Esophagus squamous epithelium (tissue), 5 donors: ENCODE measurements at regions not wholly inside any gene's neighbourhood (a gene's known extent, or its start where the extent isn't known, plus 50 kb on each side); places are given as distances from the start of the nearest gene placed in this dataset.

ENCODE experiments used
- DNase-seq: peaks from one replicate; lab custom pipeline; 2025; lab: John Stamatoyannopoulos, UW
- H3K27ac ChIP-seq, 4 donors: fragments of 200-600 bp; sonication (generic); one replicate each; pipeline ENCODE4 v1.5.1; 2016 to 2019; ENCODE audit warnings: mild to moderate bottlenecking in 1 of 4
- H3K27me3 ChIP-seq, 4 donors: fragments of 200-600 bp; sonication (generic); 1 replicate in 3 of 4; 2 replicates in 1 of 4; pipeline versions ENCODE4 v1.5.1 to v1.6.0; 2017 to 2021; ENCODE audit warnings: antibody characterized with exemption in 1 of 4
- H3K36me3 ChIP-seq, 3 donors: fragments of 200-600 bp; sonication (generic); one replicate each; pipeline ENCODE4 v1.5.1; 2016 to 2019
- H3K4me1 ChIP-seq, 3 donors: fragments of 200-600 bp; sonication (generic); one replicate each; pipeline ENCODE4 v1.5.1; 2017 to 2019
- H3K4me3 ChIP-seq, 4 donors: fragments of 200-600 bp; sonication (generic); 1 replicate in 3 of 4; 2 replicates in 1 of 4; pipeline ENCODE4 v1.5.1; 2016 to 2019; ENCODE audit warnings: mild to moderate bottlenecking in 2 of 4, moderate library complexity in 1 of 4
- H3K9me3 ChIP-seq, 3 donors: fragments of 200-600 bp; sonication (generic); one replicate each; pipeline ENCODE4 v1.5.1; 2016 to 2019
- POLR2A ChIP-seq, 4 donors: fragments of 450-650 bp; IDR thresholded peaks; one replicate each; pipeline ENCODE4 v1.6.1; 2017; ENCODE audit warnings: antibody characterized with exemption in 4 of 4, mild to moderate bottlenecking in 4 of 4, moderate library complexity in 3 of 4
- WGBS, 2 donors: methylation state at CpG; one replicate each; pipeline ENCODE4 v1.1.5; 2018; 5-methylcytosine and 5-hydroxymethylcytosine counted together
- intact Hi-C: fragments of 100-400 bp; cut with DNase I; formaldehyde crosslinking; loops from one replicate; pipeline ENCODE4 v1.15.0; 2022
- TF ChIP-seq, protein P1 (sequence below), 6 experiments: fragments of 450-650 bp in 4 of 6; fragments of 200-600 bp in 2 of 6; sonication (generic) in 2 of 6; IDR thresholded peaks; one replicate each; pipeline ENCODE4 v1.5.1; 2016 to 2019; ENCODE audit warnings: antibody characterized with exemption in 6 of 6, mild to moderate bottlenecking in 4 of 6, moderate library complexity in 4 of 6
- donor health status: DM: yes; HTN: yes; CAD: no.

DNA sequence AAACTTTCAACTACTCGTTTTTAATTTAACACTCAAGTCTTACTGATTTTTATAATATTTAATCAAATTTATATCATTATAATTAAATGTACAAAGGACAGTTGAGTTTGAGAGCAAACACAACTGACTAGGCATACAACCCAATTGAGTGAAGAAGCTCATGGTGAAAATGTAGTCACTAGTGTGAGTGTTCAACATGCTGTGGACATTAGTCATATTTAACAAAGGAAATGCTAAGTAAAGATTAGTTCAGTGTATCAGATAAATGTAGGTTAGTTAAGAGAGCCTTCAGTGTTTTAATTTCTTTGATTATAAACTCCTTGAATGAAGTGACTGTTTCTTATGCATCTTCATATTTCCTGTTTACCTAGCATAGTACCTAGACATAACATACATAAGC lies 444.2 kb upstream of the GOLIM4 start:
- Histone ChIP-seq H3K27me3 (no peaks in the 10 kb centered on the region), H3K4me3 (no peak overlapping the region), H3K36me3 (no peaks in the 10 kb centered on the region), H3K9me3 (no peaks in the 10 kb centered on the region), H3K4me1 (no peaks in the 10 kb centered on the region), H3K27ac (no peak overlapping the region)
- intact Hi-C loops, result no loop called here
- no peak for DNase-seq
- TF ChIP-seq POLR2A (IDR thresholded peaks at IDR 0.05), result no peak
- TF ChIP-seq, protein P1, sequence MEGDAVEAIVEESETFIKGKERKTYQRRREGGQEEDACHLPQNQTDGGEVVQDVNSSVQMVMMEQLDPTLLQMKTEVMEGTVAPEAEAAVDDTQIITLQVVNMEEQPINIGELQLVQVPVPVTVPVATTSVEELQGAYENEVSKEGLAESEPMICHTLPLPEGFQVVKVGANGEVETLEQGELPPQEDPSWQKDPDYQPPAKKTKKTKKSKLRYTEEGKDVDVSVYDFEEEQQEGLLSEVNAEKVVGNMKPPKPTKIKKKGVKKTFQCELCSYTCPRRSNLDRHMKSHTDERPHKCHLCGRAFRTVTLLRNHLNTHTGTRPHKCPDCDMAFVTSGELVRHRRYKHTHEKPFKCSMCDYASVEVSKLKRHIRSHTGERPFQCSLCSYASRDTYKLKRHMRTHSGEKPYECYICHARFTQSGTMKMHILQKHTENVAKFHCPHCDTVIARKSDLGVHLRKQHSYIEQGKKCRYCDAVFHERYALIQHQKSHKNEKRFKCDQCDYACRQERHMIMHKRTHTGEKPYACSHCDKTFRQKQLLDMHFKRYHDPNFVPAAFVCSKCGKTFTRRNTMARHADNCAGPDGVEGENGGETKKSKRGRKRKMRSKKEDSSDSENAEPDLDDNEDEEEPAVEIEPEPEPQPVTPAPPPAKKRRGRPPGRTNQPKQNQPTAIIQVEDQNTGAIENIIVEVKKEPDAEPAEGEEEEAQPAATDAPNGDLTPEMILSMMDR (IDR thresholded peaks at IDR 0.05), result no peak
- WGBS, 2 donors, result 55 to 62% methylated on average over 1 of the region's 1 CpG

DNA sequence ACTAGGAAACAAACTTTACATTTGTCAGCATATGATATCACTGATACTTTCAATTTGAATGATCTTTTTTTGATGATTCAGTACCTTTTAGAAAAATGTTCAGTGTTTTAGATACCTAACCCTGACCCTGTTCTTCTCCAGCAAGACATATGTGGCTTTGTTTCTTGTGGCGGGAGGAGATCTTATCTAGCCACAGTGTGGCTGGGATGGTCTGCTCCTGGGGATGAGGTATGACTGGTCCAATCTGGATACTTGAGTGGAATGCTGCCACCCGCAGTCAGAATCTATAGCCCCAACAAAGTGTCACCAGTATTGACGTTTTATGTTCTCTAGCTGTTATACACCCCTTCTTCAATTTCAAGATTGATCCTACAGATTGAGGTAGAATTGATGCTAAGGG lies 439.0 kb upstream of the GOLIM4 start:
- Histone ChIP-seq H3K27ac (no peak overlapping the region), H3K4me3 (no peak overlapping the region), H3K36me3 (no peaks in the 10 kb centered on the region), H3K9me3 (no peaks in the 10 kb centered on the region), H3K4me1 (no peaks in the 10 kb centered on the region), H3K27me3 (no peaks in the 10 kb centered on the region)
- intact Hi-C loops, result no loop called here
- WGBS, 2 donors, result 66 to 79% methylated on average over 2 to 3 of the region's 3 CpGs
- no peak for TF ChIP-seq POLR2A (IDR thresholded peaks at IDR 0.05)
- TF ChIP-seq, protein P1 (IDR thresholded peaks at IDR 0.05), result no peak
- DNase-seq, result no peak

DNA sequence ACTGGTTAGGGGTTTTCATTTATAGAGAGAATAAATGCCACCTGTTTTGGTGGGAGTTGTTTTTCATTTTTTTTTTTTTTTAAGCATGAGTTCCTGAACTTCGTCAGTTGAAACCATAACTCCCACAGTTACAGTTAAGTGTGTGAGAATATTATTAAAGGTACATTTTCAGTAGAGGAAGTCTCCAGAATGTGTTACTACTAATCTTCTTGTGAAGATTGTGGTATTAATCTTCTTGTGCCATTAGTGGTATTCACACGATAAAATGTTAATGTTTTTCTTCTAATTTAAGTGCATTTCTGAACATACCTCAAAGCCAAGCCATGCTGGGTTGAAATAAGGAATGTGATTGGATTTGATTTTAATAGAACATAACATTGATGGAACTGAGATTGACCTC lies 437.9 kb upstream of the GOLIM4 start:
- WGBS, 2 donors, result 69 to 73% methylated on average over 2 of the region's 2 CpGs
- no peak for DNase-seq
- no peak overlapping the region for H3K27ac ChIP-seq

DNA sequence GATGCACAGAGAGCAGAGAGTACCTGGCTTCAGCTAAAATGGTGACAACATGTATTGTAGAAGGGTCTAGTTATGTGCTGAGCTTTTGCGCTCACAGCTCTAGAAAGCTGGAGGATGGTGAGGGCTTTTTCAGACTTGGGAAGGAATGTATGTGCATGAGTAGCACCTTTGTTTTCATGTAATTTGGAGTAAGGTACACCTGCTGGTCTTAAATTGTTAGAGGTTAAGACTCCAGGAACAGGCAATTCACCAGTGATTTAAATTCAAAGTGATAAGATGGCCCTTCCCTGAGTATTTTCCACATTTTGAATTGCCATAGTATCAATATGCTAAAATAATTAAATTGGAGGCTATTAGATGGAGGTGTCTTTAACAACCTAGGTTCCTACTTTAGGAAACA lies 436.4 kb upstream of the GOLIM4 start:
- Histone ChIP-seq H3K36me3 (no peaks in the 10 kb centered on the region), H3K9me3 (no peaks in the 10 kb centered on the region), H3K4me3 (no peak overlapping the region), H3K27me3 (no peaks in the 10 kb centered on the region), H3K27ac (no peak overlapping the region), H3K4me1 (no peaks in the 10 kb centered on the region)
- WGBS, 2 donors, result 93 to 100% methylated on average over 1 of the region's 1 CpG
- intact Hi-C loops, result no loop called here
- DNase-seq, result no peak
- no peak for TF ChIP-seq POLR2A (IDR thresholded peaks at IDR 0.05)
- TF ChIP-seq, protein P1 (IDR thresholded peaks at IDR 0.05), result no peak

More for the DNA sequence above, 437.9 kb upstream of the GOLIM4 start:
- Histone ChIP-seq H3K4me3 (no peak overlapping the region), H3K27me3 (no peaks in the 10 kb centered on the region), H3K9me3 (no peaks in the 10 kb centered on the region), H3K4me1 (no peaks in the 10 kb centered on the region), H3K36me3 (no peaks in the 10 kb centered on the region)
- intact Hi-C loops, result no loop called here
- TF ChIP-seq POLR2A (IDR thresholded peaks at IDR 0.05), result no peak
- TF ChIP-seq, protein P1 (IDR thresholded peaks at IDR 0.05), result no peak

DNA sequence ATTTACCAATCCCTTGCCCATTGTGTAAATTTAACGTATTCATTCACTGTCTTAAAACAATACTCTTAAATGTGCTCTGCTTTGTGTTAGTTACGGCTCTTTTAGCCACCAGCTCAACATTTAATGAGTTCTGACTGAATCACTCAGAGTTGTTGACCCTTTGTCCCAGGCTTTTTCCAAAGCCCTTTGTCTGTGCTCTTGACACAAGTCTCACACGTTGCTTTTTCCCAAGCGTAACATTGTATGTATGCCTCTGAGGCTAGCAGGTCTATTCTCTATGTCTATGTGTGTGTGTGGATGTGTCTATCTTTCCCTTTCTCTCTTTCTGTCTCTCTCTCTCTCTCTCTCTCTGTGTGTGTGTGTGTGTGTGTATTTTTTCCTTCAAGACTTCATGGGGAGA lies 435.4 kb upstream of the GOLIM4 start:
- H3K27me3 ChIP-seq, result no peaks in the 10 kb centered on the region
- H3K9me3 ChIP-seq, result no peaks in the 10 kb centered on the region
- TF ChIP-seq, protein P1 (IDR thresholded peaks at IDR 0.05), result no peak
- no peak for TF ChIP-seq POLR2A (IDR thresholded peaks at IDR 0.05)
- intact Hi-C loops, result no loop called here
- no peaks in the 10 kb centered on the region for H3K36me3 ChIP-seq
- no peaks in the 10 kb centered on the region for H3K4me1 ChIP-seq
- 70 to 81% methylated on average over 4 of the region's 4 CpGs for WGBS, 2 donors
- no peak overlapping the region for H3K4me3 ChIP-seq
- DNase-seq, result no peak
- no peak overlapping the region for H3K27ac ChIP-seq
